22Rv1 (cell line): ENCODE measurements at regions not wholly inside any gene's neighbourhood (a gene's known extent, or its start where the extent isn't known, plus 50 kb on each side); places are given as distances from the start of the nearest gene placed in this dataset.

Experiments
- CTCF ChIP-seq: fragments of 450-650 bp; IDR thresholded peaks from 2 replicates; pipeline ENCODE4 v1.5.1; 2017; ENCODE audit warnings: mild to moderate bottlenecking
- ZFX ChIP-seq: fragments of 450-650 bp; IDR thresholded peaks from 2 replicates; pipeline ENCODE4 v1.6.1; 2017; ENCODE audit warnings: antibody characterized with exemption, borderline replicate concordance

- no peak for TF ChIP-seq CTCF
- TF ChIP-seq ZFX: no peak
Observed at GRCh38 chr2:53448086-53448485, 319.5 kb upstream of the CHAC2 start.
